ENCODE measurements at regions not wholly inside any gene's neighbourhood (a gene's known extent, or its start where the extent isn't known, plus 50 kb on each side); places are given as distances from the start of the nearest gene placed in this dataset.

- Histone ChIP-seq H2BK12ac (ENCODE audit: low read depth, low read length) (no peak overlapping the region), H3K36me3 (ENCODE audit: control insufficient read depth in 2 of 4, insufficient read depth in 4 of 4, low read length in 3 of 4) (no peaks in the 10 kb centered on the region), H3K79me2 (ENCODE audit: control insufficient read depth in 1 of 2, insufficient read depth in 2 of 2, low read length in 2 of 2) (no peaks in the 10 kb centered on the region), H3K4me1 (replicated peaks in 1 of 4; ENCODE audit: control insufficient read depth in 3 of 4, insufficient read depth in 4 of 4, low read length in 3 of 4) (peaks cover 0 to 1% (median 0%) of the 10 kb centered on the region in 4 experiments; a peak in 1 of 7 replicates), H4K8ac (ENCODE audit: extremely low read depth, insufficient read depth, low read length) (no peak overlapping the region), H4K20me1 (replicated peaks in 1 of 2; ENCODE audit: control insufficient read depth in 1 of 2, insufficient read depth in 2 of 2, low read length in 2 of 2) (no peaks in the 10 kb centered on the region), H3K27ac (ENCODE audit: low read depth, low read length) (no peak overlapping the region), H3K14ac (ENCODE audit: insufficient read length) (no peak overlapping the region), H2BK15ac (ENCODE audit: low read length) (no peak overlapping the region), H3K23me2 (ENCODE audit: low read depth, low read length) (peaks cover under 1% of the 10 kb centered on the region; the same call in 1 of the 2 replicates), H2AK5ac (ENCODE audit: low read depth, low read length) (no peak overlapping the region), H3K4ac (replicated peaks; ENCODE audit: insufficient read length, low read depth, low read length) (no peak overlapping the region), H4K5ac (ENCODE audit: insufficient read length, low read depth, low read length) (no peak overlapping the region), H3K18ac (ENCODE audit: extremely low read depth, low read length) (no peak overlapping the region), H3K4me2 (ENCODE audit: insufficient read depth in 1 of 2, low read depth in 2 of 2, low read length in 2 of 2) (no peak overlapping the region), H4K91ac (replicated peaks; ENCODE audit: insufficient read length, low read length) (no peak overlapping the region), H2BK120ac (replicated peaks; ENCODE audit: low read depth, low read length) (no peak overlapping the region), H3K23ac (ENCODE audit: insufficient read length) (no peak overlapping the region), H2BK5ac (ENCODE audit: low read depth, low read length) (no peak overlapping the region), H3K9ac (replicated peaks in 1 of 4; ENCODE audit: extremely low read depth in 1 of 4, low read depth in 3 of 4, low read length in 3 of 4) (no peak overlapping the region), H3K27me3 (replicated peaks in 1 of 4; ENCODE audit: control insufficient read depth in 3 of 4, extremely low read depth in 1 of 4, insufficient read depth in 3 of 4, low read length in 3 of 4) (no peaks in the 10 kb centered on the region), H3K56ac (replicated peaks; ENCODE audit: insufficient read length, low read depth, low read length) (no peak overlapping the region), H2AFZ (ENCODE audit: low read length) (no peak overlapping the region), H3K79me1 (ENCODE audit: low read depth, low read length) (no peaks in the 10 kb centered on the region), H2BK20ac (ENCODE audit: low read length) (no peak overlapping the region), H3K4me3 (ENCODE audit: extremely low read depth in 1 of 4, insufficient read depth in 2 of 4, low read depth in 3 of 4, low read length in 4 of 4) (no peak overlapping the region), H3K9me3 (ENCODE audit: insufficient read depth in 2 of 2, low read depth in 1 of 2, low read length in 1 of 2) (peaks cover 3 to 4% of the 10 kb centered on the region in 2 experiments)
- FAIRE-seq, result no peak
- POLR2A ChIA-PET (ENCODE audit: partially characterized antibody), result interaction anchor here (1.1 kb wide), 1 partner anchor 9 kb away, joined by 3 read pairs; no protein-coding TSS in a partner anchor
- CTCF ChIA-PET (ENCODE audit: partially characterized antibody), result interaction anchor here (0.6 to 1.4 kb wide), 5 partner anchors 16 to 356 kb away, joined by 3 read pairs; no protein-coding TSS in a partner anchor
- WGBS, 2 experiments (ENCODE audit: extremely low coverage in 1 of 2, insufficient coverage in 1 of 2, insufficient read length in 1 of 2, insufficient replicate concordance in 2 of 2, low coverage in 1 of 2, low lambda C conversion rate in 2 of 2, missing lambda C conversion rate in 1 of 2), result 98% methylated on average over 3 of the region's 3 CpGs; no CpG with 5 or more reads in 1 of the 2 experiments
- DNase-seq (ENCODE audit: low read depth in 1 of 2, low spot score in 2 of 2), result no peak
- TF ChIP-seq SP2 (IDR thresholded peaks at IDR 0.05; ENCODE audit: low read length), result no peak
- no peak for TF ChIP-seq SAP30 (IDR thresholded peaks at IDR 0.05; ENCODE audit: insufficient read depth, insufficient replicate concordance, low read length)
- no peak for TF ChIP-seq RAD21 (IDR thresholded peaks at IDR 0.05 in 1 of 2, conservative IDR thresholded peaks at IDR 0.05 in 1 of 2; ENCODE audit: low read depth in 2 of 2, low read length in 2 of 2)
- no peak for TF ChIP-seq KDM1A (IDR thresholded peaks at IDR 0.05; ENCODE audit: borderline replicate concordance, low read length)
- no peak for TF ChIP-seq SIRT6 (IDR thresholded peaks at IDR 0.05; ENCODE audit: low read length)
- no peak for TF ChIP-seq JUN (IDR thresholded peaks at IDR 0.05; ENCODE audit: low read depth, low read length)
- TF ChIP-seq ATF3 (IDR thresholded peaks at IDR 0.05; ENCODE audit: insufficient read depth, low read depth, low read length), result no peak
- no peak for TF ChIP-seq POLR2A (IDR thresholded peaks at IDR 0.05; ENCODE audit: control extremely low read depth in 1 of 2, low read depth in 2 of 2, low read length in 2 of 2)
- no peak for TF ChIP-seq CTBP2 (IDR thresholded peaks at IDR 0.05; ENCODE audit: borderline replicate concordance, insufficient read depth, insufficient read length, low read length)
- no peak for TF ChIP-seq BACH1 (IDR thresholded peaks at IDR 0.05; ENCODE audit: low read length)
- no peak for TF ChIP-seq PHF8 (conservative IDR thresholded peaks at IDR 0.05; ENCODE audit: low read depth, low read length)
- no peak for TF ChIP-seq CEBPB (IDR thresholded peaks at IDR 0.05; ENCODE audit: low read depth, low read length)
- no peak for TF ChIP-seq FOSL1 (IDR thresholded peaks at IDR 0.05; ENCODE audit: insufficient read depth, low read depth, low read length)
- no peak for TF ChIP-seq RFX5 (IDR thresholded peaks at IDR 0.05; ENCODE audit: borderline replicate concordance, low read depth, low read length)
These were observed 74.5 kb upstream of the BAIAP2L1 start for GRCh38 chr7:98475352-98475751.
